ENCODE measurements at regions not wholly inside any gene's neighbourhood (a gene's known extent, or its start where the extent isn't known, plus 50 kb on each side); places are given as distances from the start of the nearest gene placed in this dataset.

DNA sequence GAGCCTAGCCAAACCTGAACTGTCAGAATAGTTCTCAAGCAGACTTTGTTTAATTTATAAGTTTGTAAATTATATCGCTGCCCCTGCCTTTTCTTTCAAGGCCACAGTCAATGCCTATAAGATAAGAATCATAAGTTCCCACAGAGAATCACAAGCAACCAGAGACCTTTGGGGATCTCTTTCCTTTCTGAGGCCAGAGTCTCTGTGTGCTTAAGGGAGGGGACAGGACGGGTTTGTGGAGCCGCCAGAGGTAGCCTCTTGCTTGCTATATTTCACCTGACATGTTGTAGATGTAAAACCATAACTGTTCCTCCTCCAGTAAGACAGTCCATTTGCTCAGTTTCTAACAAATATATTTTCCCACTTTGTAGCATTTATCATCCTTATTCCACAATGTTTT lies 458.8 kb downstream of the RFC3 start:
- no peak for TF ChIP-seq CTCF (IDR thresholded peaks at IDR 0.05; ENCODE audit: extremely low read depth, low read depth, low read length)
- no peak for DNase-seq (ENCODE audit: insufficient read length, low spot score, missing footprints)
- Histone ChIP-seq H3K9me3 (ENCODE audit: low read depth, low read length) (no peaks in the 10 kb centered on the region), H4K20me1 (ENCODE audit: insufficient read depth, low read length) (no peaks in the 10 kb centered on the region), H3K27ac (ENCODE audit: low read depth, low read length) (no peak overlapping the region), H3K4me3 (ENCODE audit: insufficient read depth, low read length) (no peak overlapping the region), H3K4me1 (ENCODE audit: insufficient read depth, low read length) (no peaks in the 10 kb centered on the region), H3K4me2 (ENCODE audit: insufficient read depth, low read length) (no peak overlapping the region), H3K36me3 (ENCODE audit: insufficient read depth, low read length) (no peaks in the 10 kb centered on the region), H3K27me3 (ENCODE audit: insufficient read depth, low read length) (no peaks in the 10 kb centered on the region), H3K79me2 (ENCODE audit: insufficient read depth, low read length) (no peaks in the 10 kb centered on the region), H2AFZ (ENCODE audit: low read length) (no peak overlapping the region)

DNA sequence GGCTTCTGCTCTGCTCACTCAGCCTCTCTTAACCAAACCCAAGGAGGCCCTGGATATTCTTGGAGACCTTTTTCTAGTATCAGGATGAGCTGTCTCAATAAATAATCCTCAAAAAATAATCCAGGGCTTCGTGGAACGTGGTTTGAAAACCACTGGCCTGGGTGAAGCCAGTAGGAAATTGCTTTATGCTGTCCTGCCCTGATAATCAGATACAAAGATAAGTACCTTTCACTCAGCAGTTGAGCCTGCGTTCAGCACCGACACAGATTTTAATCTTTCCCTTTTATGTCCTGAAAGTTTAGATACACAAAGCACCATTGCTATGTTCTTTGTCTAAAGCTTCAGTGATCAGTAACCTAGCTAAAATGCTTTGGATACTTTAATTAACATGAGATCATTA lies 460.0 kb downstream of the RFC3 start:
- Histone ChIP-seq H3K4me3 (ENCODE audit: insufficient read depth, low read length) (no peak overlapping the region), H3K27ac (ENCODE audit: low read depth, low read length) (no peak overlapping the region), H4K20me1 (ENCODE audit: insufficient read depth, low read length) (no peaks in the 10 kb centered on the region), H3K4me2 (ENCODE audit: insufficient read depth, low read length) (no peak overlapping the region), H3K4me1 (ENCODE audit: insufficient read depth, low read length) (no peaks in the 10 kb centered on the region), H3K36me3 (ENCODE audit: insufficient read depth, low read length) (no peaks in the 10 kb centered on the region), H3K9me3 (ENCODE audit: low read depth, low read length) (no peaks in the 10 kb centered on the region), H3K27me3 (ENCODE audit: insufficient read depth, low read length) (no peaks in the 10 kb centered on the region), H3K79me2 (ENCODE audit: insufficient read depth, low read length) (no peaks in the 10 kb centered on the region), H2AFZ (ENCODE audit: low read length) (no peak overlapping the region)
- DNase-seq (ENCODE audit: insufficient read length, low spot score, missing footprints): no peak
- no peak for TF ChIP-seq CTCF (IDR thresholded peaks at IDR 0.05; ENCODE audit: extremely low read depth, low read depth, low read length)

GRCh38 chr13:34278780-34279179 lies 460.8 kb downstream of the RFC3 start:
- no peak for DNase-seq (ENCODE audit: insufficient read length, low spot score, missing footprints)
- Histone ChIP-seq H3K79me2 (ENCODE audit: insufficient read depth, low read length) (no peaks in the 10 kb centered on the region), H3K9me3 (ENCODE audit: low read depth, low read length) (no peaks in the 10 kb centered on the region), H3K27me3 (ENCODE audit: insufficient read depth, low read length) (no peaks in the 10 kb centered on the region), H3K36me3 (ENCODE audit: insufficient read depth, low read length) (no peaks in the 10 kb centered on the region), H3K4me3 (ENCODE audit: insufficient read depth, low read length) (no peak overlapping the region), H2AFZ (ENCODE audit: low read length) (no peak overlapping the region), H3K4me1 (ENCODE audit: insufficient read depth, low read length) (no peaks in the 10 kb centered on the region), H3K27ac (ENCODE audit: low read depth, low read length) (no peak overlapping the region), H4K20me1 (ENCODE audit: insufficient read depth, low read length) (no peaks in the 10 kb centered on the region), H3K4me2 (ENCODE audit: insufficient read depth, low read length) (no peak overlapping the region)
- no peak for TF ChIP-seq CTCF (IDR thresholded peaks at IDR 0.05; ENCODE audit: extremely low read depth, low read depth, low read length)

GRCh38 chr13:34290661-34291060 lies 472.7 kb downstream of the RFC3 start:
- no peak for DNase-seq (ENCODE audit: insufficient read length, low spot score, missing footprints)
- Histone ChIP-seq H2AFZ (ENCODE audit: low read length) (no peak overlapping the region), H3K4me3 (ENCODE audit: insufficient read depth, low read length) (no peak overlapping the region), H3K4me1 (ENCODE audit: insufficient read depth, low read length) (no peaks in the 10 kb centered on the region), H4K20me1 (ENCODE audit: insufficient read depth, low read length) (no peaks in the 10 kb centered on the region), H3K27ac (ENCODE audit: low read depth, low read length) (no peak overlapping the region), H3K4me2 (ENCODE audit: insufficient read depth, low read length) (no peak overlapping the region), H3K36me3 (ENCODE audit: insufficient read depth, low read length) (no peaks in the 10 kb centered on the region), H3K9me3 (ENCODE audit: low read depth, low read length) (no peaks in the 10 kb centered on the region), H3K79me2 (ENCODE audit: insufficient read depth, low read length) (no peaks in the 10 kb centered on the region), H3K27me3 (ENCODE audit: insufficient read depth, low read length) (no peaks in the 10 kb centered on the region)
- TF ChIP-seq CTCF (IDR thresholded peaks at IDR 0.05; ENCODE audit: extremely low read depth, low read depth, low read length): no peak
